ENCODE measurements at regions not wholly inside any gene's neighbourhood (a gene's known extent, or its start where the extent isn't known, plus 50 kb on each side); places are given as distances from the start of the nearest gene placed in this dataset.
"Not testable (repeated sequence)": the region's sequence is repeated elsewhere in the genome, so short reads cannot be mapped to it uniquely, and the experiment has no call there.

DNA sequence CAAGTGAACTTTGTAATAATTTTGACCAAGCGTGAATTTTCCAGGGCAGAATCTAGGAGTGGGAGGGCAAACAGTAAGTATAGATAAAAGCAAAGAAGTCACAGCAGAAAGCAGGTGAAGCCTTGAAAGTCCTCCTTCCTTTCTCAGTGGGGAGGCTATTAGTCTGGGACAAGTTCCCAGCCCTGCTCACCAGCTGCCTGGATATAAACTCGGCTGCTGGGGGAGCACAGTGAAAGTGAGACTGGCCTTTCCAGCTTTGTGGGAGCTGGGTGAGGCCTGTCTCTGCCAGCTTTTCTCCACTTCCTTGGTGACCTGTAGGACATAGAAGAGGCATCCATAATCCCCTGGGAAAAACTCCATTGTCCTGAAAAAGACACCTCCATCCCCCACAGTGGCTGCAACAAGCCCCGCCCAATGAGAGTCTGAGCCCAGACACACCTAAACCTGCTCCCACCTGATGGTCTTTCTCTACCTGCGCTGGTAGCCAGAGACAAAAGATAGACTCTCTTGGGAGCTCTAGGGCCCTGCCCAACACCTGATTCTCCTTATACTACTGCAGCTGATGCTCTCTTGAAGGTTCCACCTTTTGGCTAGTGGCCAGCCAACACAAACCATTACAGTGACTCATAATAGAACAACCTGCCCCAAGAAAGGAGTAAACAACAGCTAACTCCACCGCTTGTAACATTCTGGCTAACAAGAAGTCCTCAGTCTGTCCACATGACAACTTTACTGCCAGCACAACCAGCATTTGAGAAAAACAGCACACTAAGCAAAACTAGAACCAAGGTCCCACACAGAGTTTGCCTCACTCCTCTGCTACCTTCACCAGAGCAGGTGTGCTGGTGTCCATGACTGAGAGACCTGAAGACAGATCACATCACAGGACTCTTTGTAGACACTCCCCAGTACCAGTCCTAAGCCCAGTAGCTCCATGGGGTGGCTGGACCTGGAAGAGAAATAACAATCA is 252.2 kb upstream of the SLITRK6 start:
- no peak for DNase-seq (ENCODE audit: low spot score)

DNA sequence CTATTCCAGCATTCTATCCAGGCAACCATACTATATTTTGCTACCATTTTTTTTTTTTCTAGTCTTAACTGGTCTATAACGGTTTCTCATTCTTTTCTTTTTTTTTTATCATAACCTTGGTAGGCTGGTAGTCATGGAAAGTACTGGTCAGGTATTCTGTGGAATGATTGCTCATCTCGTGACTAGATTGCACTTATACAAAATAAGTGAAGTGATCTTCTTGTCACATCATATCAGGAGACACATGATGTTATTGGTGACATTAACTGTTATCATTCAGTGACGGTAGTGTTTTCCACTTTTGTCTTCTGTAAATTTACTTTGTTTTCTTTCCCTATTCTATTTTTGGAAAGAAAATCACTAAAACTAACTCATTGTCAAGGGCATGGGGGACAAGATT is 239.3 kb upstream of the SLITRK6 start:
- no peak for DNase-seq (ENCODE audit: low spot score)

DNA sequence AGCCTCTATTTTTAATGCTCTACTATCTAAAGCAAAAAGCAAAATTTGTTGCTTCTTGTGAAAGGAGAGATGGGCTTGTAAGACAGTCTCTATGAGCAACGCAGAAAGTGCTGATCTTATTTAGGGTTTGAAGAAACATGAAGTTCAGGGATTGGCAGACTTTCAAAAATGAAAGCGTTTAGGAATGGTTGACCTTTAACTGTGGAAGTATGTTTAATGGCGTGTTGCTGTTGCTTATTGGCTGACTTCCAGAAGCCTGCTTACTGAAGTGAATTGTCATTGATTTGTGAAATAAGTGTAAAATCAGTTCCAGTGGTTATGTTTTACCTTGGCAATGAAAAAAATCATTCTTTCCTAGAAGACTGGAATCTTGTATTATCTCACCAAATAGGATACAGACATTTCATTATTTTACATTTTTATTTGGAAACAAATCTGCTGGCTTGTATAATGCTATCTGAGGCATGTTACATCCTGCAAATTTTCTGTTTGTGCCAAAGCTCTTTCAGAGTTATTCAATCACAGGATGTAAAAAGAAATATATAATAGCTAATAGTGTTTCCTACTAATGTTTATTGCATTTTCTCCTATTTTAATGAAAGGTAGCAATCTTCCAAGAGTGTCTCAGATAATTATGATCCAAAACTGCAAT is 221.3 kb upstream of the SLITRK6 start:
- DNase-seq (ENCODE audit: low spot score), result peak; percentile 78

DNA sequence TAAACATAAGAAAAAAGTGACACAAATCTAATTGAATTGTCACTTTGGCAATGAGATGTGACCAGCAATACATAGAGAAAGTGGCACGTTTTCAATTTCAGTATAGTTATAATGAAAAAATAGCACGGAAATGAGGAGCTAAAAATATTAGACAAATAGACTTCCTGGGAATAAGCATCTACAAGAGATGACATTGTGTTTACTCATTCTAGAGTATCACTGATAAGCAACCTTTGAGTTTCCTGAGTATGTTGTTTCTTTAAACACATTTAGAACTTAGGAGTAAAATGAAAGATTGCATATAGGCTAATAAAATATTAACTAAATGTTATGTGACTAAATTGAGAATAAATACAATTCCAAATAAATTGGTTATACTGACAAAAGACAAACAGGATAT is 207.1 kb upstream of the SLITRK6 start:
- no peak for DNase-seq (ENCODE audit: low spot score)

DNA sequence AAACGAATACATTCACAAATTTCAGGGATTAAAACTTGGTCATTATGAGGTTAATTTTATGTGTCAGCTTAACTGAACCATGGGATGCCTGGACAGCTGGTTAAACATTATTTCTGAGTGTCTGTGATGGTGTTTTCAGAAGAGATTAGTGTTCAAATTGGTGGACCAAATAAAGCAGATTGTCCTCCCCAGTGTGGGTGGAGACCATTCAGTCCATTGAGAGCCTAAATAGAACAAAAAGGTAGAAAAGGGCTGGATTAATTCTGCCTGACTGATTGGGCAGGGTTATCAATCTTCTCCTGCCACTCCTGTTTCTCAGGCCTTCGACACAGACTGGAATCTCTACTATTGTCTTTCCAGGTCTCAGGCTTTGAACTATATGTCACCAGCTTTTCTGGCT is 203.8 kb upstream of the SLITRK6 start:
- no peak for DNase-seq (ENCODE audit: low spot score)

DNA sequence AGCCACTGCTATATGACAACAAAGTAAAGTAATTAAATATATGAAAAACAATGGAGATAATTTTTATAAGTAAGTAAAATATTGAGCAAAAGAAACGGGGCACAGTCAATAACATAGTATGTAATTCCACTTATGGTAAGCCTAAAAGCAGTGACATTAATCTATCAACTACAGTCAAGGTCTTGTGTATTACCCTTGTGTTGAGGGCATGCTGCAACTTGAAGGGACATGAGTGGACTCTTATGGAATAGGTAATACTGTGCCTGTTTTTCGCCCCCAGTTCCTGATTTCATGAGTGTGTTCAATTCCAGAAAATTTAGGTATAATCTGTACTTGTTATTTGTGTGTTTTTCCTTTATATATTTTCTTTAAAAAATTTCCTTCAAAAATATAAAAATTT is 201.3 kb upstream of the SLITRK6 start:
- peak; percentile 5 for DNase-seq (ENCODE audit: low spot score)

DNA sequence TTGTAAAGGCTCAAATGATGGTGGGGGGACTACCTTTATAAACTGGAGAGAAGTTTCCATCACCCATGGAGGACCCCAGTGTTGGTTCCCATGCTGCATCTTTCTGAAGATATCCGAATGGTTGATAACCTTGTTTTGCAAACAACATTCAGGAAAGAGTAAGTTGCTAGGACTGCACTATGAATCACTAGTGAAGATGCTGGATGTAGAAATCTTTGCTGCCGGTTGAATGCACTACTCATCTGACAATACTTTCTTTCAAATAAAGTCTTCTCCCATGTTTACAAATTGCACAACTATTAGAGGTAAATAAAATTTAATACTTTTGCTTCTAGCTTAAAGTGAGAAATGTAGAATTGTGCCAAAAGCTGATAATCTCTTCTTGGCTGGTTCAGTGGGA is 198.4 kb upstream of the SLITRK6 start:
- DNase-seq (ENCODE audit: low spot score), result no peak

DNA sequence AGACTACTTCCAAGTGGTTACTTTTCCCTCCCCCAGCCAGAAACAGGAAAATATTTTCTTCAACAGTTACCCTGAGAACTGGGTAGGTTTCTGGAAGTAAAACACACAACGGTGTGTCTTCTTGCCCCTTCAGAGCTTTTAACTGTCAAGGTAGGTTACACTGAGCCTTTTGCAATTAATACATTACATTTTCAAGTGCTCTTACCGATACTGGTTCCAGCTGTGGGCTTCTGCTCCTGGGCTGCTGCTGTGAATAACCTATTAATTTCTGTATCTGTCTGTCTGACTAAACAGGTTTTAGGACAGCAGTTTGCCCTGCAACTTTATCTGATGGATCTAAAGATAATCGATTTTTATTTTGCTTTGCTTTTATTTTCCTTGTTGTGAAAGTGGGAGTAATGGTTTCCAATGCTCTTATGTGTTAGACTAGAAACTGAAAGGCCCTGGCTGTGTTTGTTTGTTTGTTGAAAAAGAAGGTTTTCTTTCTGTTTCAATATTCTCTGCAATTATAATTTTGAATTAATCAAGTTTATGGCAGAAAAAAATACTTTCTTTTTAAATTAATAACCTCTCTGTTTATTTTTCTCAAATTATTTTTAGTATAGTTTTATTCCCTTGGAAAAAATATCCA is 196.7 kb upstream of the SLITRK6 start:
- DNase-seq (ENCODE audit: low spot score), result no peak

DNA sequence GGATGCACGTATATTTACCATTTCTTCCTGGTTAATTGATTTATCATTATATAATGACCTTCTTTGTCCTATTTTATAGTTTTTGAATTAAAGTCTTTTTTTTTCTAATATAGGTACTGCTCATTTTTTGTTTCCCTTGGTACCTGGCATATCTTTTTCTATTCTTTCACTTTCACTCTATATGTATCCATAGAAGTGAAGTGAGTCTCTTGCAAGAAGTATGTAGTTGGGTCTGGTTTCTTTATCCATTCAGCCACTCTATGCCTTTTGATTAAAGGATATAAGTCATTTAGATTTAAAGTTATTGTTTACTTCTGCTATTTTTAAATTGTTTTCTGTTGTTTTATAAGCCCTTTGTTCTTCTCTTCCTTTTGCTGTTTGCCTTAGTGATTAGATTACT is 194.3 kb upstream of the SLITRK6 start:
- DNase-seq (ENCODE audit: low spot score), result no peak

DNA sequence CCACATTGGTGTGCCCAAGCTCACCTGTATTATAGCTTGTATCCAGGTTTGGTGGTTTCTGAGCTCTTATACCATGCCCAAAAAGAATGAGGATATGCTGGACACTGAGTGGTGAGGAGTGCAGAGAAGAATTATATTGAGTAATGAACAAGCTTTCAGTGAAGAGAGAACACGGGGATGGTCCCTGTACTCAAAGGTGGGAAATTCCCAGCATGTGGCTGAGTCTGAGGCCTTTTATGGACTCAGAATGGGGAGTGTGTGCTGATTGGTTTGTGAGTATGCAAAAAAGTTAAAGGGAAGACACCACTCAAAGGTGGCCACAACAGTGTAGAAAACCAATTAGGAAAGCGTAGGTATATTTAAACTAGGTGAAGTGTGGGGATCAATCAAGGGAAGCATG is 191.2 kb upstream of the SLITRK6 start:
- no peak for DNase-seq (ENCODE audit: low spot score)

DNA sequence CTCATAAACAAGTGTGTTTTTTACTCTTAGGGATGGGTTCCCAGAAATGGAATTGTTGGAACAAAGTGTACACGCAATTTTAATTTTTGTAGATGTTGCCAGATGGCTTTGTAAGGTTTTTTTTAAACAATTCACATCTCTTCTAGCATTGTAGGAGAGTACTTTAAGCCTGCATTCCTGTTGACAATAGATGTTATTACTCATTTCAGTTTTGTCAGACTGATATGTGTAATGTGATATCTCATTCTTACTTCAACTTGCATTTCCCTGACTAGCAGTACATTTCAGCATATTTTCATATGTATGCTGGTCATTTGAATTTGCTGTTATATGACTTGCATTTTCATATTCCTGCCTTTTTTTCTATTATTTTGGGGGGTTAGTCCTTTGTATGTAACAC is 186.6 kb upstream of the SLITRK6 start:
- no peak for DNase-seq (ENCODE audit: low spot score)

DNA sequence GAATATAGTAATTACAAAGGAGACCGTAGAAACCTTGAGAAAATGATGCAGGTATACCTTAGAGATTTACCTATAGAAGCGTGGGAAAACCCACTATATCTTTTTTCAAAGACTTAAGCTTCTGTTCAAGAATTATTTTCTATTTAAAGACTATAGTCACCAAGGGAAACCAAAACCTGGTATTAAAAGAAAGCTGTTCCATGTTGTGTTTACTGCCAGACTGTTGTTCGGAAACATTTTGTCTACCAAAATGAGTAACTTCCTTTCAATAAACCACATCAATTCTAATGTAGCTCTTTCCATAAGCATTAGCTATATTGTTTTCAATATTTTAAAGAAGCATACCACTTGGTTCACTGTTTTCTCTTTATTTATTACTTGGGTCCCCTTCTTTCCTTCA is 182.9 kb upstream of the SLITRK6 start:
- no peak for DNase-seq (ENCODE audit: low spot score)

DNA sequence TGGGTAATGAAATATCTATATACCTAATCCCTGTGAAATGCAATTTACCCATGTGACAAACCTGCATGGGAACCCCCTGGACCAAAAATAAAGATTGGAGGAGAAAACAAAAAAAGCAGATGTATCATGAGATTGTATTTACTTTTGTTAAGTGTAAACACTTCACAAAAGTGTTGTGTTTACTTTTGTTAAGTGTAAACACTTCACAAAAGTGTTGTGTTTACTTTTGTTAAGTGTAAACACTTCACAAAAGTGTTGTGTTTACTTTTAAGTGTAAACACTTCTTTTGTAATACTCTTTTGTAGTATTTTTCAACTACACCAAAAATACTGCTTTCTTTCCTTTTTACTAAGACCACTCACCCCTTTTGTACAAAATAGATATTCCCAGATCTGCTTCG is 181.2 kb upstream of the SLITRK6 start:
- DNase-seq (ENCODE audit: low spot score), result not testable (repeated sequence)

DNA sequence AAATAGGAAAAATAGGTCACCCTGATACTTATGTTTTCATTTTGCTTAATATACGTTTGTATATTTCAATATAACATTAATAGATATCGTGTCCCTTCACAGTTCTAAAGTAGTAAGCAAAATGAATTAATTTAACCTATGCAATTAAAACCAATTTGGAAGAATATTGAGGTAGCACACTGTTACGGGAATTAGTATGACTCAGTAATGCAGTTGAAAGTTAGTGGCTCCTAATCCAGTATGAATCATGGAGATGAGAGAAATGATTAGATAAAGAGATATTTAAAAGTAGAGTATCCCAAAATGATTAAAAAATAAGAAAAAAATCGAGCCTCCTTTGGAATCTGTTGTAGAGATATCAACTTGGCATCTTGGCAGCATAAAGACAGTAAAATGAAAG is 177.0 kb upstream of the SLITRK6 start:
- DNase-seq (ENCODE audit: low spot score), result no peak

DNA sequence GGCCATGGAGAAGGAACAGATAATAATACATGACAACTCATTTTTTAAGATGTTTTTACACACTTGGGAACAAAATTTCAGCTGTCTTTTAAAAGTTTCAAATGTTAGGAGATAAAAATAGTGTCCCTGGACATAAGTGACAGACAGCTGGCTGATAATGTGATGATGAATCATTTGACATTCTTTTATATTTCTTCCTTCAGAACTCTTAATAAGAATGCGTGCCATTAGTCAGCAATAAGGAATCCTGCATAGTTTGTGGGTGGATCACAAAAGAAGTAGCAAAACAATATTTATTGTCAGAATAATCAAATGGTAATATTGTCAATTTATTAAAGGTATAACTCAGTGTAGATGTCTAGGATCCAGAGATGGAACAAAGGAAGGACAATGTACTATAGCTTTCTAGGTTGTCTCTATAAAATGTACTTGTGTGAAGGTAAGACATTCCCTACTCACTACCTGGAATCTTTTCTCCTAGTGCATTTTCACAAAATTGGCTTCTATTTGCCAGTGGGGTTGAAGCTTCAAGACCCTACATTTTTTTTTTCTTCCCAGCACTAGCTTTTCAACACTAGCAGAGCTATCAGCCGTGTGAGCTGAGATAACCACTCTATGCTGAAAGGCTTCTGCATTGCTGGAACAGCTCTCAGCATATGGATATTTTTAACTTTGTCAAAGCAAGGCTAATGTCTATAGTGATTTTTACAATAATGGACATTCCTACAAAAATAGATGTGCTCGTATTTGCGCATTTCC is 175.6 kb upstream of the SLITRK6 start:
- no peak for DNase-seq (ENCODE audit: low spot score)

DNA sequence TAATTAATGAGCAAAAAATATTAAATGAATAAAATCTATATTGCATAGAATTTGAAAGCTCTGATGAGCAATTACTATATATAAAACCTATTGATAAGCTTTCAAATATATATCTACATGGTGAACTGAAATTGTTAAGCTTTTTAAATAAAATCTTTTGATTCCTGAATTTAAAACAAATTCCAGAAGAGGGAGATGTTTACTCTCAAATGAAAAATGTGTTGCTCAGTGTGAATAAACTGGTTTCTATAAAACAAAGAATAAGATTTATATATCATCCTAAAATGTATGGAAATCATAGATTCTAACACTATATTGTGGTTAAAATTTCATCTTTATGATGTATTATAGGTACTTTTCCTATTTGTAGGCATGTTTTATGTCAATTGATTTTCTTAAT is 171.5 kb upstream of the SLITRK6 start:
- DNase-seq (ENCODE audit: low spot score), result peak; percentile 35

DNA sequence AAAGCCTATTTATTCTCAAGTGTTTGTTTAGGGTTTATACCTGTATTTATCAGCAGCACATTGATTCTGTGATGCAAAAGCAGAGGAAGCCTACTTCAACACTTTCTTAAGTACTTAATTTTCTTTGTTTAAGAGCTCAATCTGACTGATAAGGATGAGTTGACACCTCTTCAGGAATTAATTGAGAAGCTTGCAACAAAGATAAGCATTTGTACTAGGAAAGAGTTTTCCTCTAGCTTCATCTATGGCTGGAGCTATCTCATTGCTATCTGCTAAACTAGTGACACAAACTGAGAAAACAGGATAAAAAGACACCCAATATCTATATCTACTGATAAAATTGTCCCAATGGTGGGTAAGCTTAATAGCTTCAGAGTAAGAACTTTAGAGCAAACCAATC is 170.1 kb upstream of the SLITRK6 start:
- no peak for DNase-seq (ENCODE audit: low spot score)

DNA sequence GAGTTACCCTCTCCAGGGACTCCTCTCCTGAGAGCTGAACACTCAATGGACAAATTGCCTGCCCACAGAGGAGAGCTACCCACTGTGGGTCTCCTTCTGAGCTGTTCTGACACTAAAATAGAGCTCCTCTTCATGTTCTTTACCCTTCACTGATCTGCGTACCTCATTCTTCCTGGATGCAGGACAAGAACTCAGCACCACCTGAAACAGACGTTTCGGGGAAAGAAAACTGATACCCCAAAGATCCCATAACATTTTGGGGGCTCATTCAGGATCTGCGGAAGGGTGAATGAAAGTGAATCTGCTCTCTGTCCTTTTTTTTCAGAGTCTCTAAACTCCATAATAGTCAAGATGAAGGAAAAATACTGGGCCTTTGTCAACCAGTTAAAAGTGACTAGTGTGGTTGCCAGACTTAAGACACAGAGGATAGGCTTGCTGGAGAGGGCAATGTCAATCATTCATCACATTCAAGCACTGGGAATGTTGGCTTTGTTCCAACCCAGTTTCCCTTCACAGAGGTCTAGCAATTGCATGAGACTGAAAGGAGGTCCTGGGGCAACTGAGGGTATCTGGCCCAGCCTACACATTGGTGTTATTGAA is 136.7 kb upstream of the SLITRK6 start:
- no peak for DNase-seq (ENCODE audit: low spot score)

DNA sequence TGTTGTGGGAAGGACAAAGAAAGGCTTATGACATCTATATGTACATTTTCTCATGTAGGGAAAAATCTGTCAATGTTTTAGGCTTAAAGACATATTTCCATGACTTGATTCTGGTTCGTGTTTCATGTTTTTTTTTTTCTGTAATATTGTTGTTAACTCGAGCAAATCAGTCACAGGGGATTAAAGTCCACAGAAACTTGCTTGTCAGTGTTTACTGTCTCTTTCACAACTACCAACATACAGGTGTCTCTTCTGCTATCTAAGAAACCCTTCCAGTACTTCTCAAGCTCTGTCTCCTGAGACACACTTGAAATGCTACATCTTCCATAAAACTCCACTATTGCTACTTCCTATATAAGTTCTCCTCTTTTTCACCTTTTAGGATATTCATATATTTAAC is 130.9 kb upstream of the SLITRK6 start:
- no peak for DNase-seq (ENCODE audit: low spot score)

DNA sequence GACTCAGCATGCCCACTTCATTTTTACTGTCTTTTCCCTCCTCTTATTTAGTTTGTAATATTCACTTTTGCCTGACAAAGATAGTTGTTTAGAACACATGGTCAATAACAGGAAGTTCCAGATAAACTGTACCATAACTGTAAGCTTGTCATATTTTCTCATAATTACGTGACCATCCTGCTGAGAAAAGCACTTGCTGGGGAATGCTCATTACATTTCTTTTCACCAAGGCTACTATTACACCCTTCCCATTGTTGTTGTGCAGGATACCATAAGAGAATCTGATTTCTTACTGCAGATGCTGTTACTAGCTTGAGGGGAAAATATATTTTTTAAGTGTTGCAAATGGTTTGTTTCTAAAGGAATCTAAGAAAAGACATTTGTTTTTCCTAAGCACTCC is 111.7 kb upstream of the SLITRK6 start:
- no peak for DNase-seq (ENCODE audit: low spot score)

DNA sequence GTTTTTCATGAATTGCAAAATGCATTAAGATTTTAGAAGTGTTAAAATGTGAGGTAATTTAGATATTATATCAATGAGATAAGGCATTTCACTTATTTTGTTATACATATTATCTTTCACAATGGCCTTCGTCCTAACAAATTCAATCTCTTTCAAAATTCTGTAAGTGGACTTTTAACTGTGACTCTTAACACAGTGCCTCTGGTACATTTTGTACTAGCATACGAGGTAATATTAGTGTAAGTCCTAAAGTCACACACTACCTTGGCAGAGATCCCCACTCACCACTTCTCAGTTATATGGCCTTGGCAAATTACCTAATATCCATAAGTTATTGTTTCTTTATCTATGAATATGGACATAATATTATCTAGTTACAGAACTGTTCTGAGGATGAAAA is 101.3 kb upstream of the SLITRK6 start:
- no peak for DNase-seq (ENCODE audit: low spot score)
